HepG2 (cell line): ENCODE measurements at regions not wholly inside any gene's neighbourhood (a gene's known extent, or its start where the extent isn't known, plus 50 kb on each side); places are given as distances from the start of the nearest gene placed in this dataset.

Experiments
- ATAC-seq: fragments of 200-7000 bp; cut with Tn5 transposase; 3 replicates; pipeline ENCODE4 v1.9.1; 2020; ENCODE audit warnings: mild to moderate bottlenecking, moderate library complexity
- BruUV-seq: library from RNA; stranded (reverse); fragments of 400-500 nt; replicated peaks from 2 replicates; lab custom pipeline; 2021; lab: Mats Ljungman, UMichigan
- CTCF ChIA-PET: fragments of 300-600 bp; formaldehyde crosslinking; extraction: SDS; loops from one replicate; lab custom pipeline; 2021; ENCODE audit warnings: low total read pairs, inconsistent platforms, low intra/inter-chr PET ratio; lab: Yijun Ruan, JAX
- POLR2A ChIA-PET: fragments of 350-600 bp; sonication (Branson Sonifier 250); formaldehyde crosslinking; loops from one replicate; lab custom pipeline; 2020; ENCODE audit warnings: antibody characterized with exemption, inconsistent platforms; lab: Yijun Ruan, JAX
- DNase-seq: peaks from one replicate; pipeline ENCODE4 v3.0.0-alpha.2; 2015; ENCODE audit warnings: low spot score
- FAIRE-seq: peaks from 3 replicates; lab custom pipeline; 2011; peaks lifted over from hg19 to GRCh38; lab: Jason Lieb, UNC
- H2AFZ ChIP-seq: one replicate; pipeline ENCODE4 v1.6.1; 2011; ENCODE audit warnings: low read length, inconsistent platforms
- H3K27ac ChIP-seq: fragments of 300-600 bp; 3 replicates; pipeline ENCODE4 v1.8.0; 2011; ENCODE audit warnings: mixed run types, mild to moderate bottlenecking, mixed read lengths, low read length, inconsistent platforms; ENCODE audit not compliant: insufficient read depth; ENCODE audit errors: extremely low read length
- H3K27me3 ChIP-seq, 2 experiments: fragments of 200-600 bp in 1 of 2; 2 replicates in 1 of 2; 3 replicates in 1 of 2; pipeline versions ENCODE4 v1.6.0 to v1.8.0; 2011; ENCODE audit warnings: low read length in 2 of 2, mild to moderate bottlenecking in 2 of 2, moderate library complexity in 2 of 2, inconsistent platforms in 1 of 2; ENCODE audit not compliant: insufficient read depth in 2 of 2, control insufficient read depth in 1 of 2
- H3K36me3 ChIP-seq, 2 experiments: fragments of 200-600 bp in 1 of 2; replicated peaks in 1 of 2; 2 replicates in 1 of 2; 3 replicates in 1 of 2; pipeline versions ENCODE4 v1.5.1 to v1.8.0; 2011; ENCODE audit warnings: low read length in 2 of 2, inconsistent platforms in 1 of 2; ENCODE audit not compliant: insufficient read depth in 2 of 2, control insufficient read depth in 1 of 2
- H3K4me1 ChIP-seq: 2 replicates; pipeline ENCODE4 v1.5.1; 2012; ENCODE audit warnings: low read length, inconsistent platforms; ENCODE audit not compliant: insufficient read depth
- H3K4me2 ChIP-seq: 2 replicates; pipeline ENCODE4 v1.6.0; 2011; ENCODE audit warnings: low read depth, low read length, inconsistent platforms
- H3K4me3 ChIP-seq, 3 experiments: fragments of 200-600 bp in 1 of 3; sonication (generic), shearing (Covaris generic) in 1 of 3; replicated peaks in 1 of 3; 2 replicates each; pipeline ENCODE4 v1.5.1; 2011 to 2016; ENCODE audit warnings: low read length in 3 of 3, inconsistent platforms in 2 of 3, low read depth in 2 of 3, mild to moderate bottlenecking in 2 of 3, control low read depth in 1 of 3, mixed read lengths in 1 of 3; ENCODE audit not compliant: insufficient read depth in 1 of 3
- H3K79me2 ChIP-seq: one replicate; pipeline ENCODE4 v1.6.1; 2011; ENCODE audit warnings: low read length, inconsistent platforms; ENCODE audit not compliant: insufficient read depth
- H3K9ac ChIP-seq: 2 replicates; pipeline ENCODE4 v1.6.0; 2011; ENCODE audit warnings: mild to moderate bottlenecking, low read depth, low read length, inconsistent platforms; ENCODE audit not compliant: insufficient read depth
- H3K9me3 ChIP-seq: 2 replicates; pipeline ENCODE4 v1.5.1; 2012; ENCODE audit warnings: mild to moderate bottlenecking, low read length
- H4K20me1 ChIP-seq: 2 replicates; pipeline ENCODE4 v1.6.0; 2011; ENCODE audit warnings: inconsistent platforms, mild to moderate bottlenecking, low read length, moderate library complexity; ENCODE audit not compliant: insufficient read depth
- DR1 ChIP-seq: sonication (generic); formaldehyde crosslinking; IDR thresholded peaks from 2 replicates; pipeline ENCODE4 v1.8.0; 2021; ENCODE audit warnings: mild to moderate bottlenecking, missing genetic modification reagents, inconsistent platforms
- HBP1 ChIP-seq: IDR thresholded peaks from 2 replicates; pipeline ENCODE4 v1.6.1; 2016; ENCODE audit warnings: low read depth, control low read depth
- KLF6 ChIP-seq: IDR thresholded peaks from 2 replicates; pipeline ENCODE4 v1.8.0; 2016; ENCODE audit warnings: missing biosample characterization, missing genetic modification reagents
- MAZ ChIP-seq, 2 experiments: sonication (generic) in 1 of 2; formaldehyde crosslinking in 1 of 2; IDR thresholded peaks; 2 replicates each; pipeline versions ENCODE4 v1.5.0 to v1.6.1; 2012 to 2020; ENCODE audit warnings: low read depth in 2 of 2, mild to moderate bottlenecking in 2 of 2, borderline replicate concordance in 1 of 2, improper control_type of control experiment in 1 of 2, low read length in 1 of 2, missing genetic modification reagents in 1 of 2, moderate library complexity in 1 of 2
- NFRKB ChIP-seq: fragments of 450-650 bp; IDR thresholded peaks from 2 replicates; pipeline ENCODE4 v1.6.1; 2017
- PBX2 ChIP-seq: IDR thresholded peaks from 2 replicates; pipeline ENCODE4 v1.6.1; 2016; ENCODE audit warnings: control low read depth
- ZFP90 ChIP-seq: sonication (generic); formaldehyde crosslinking; IDR thresholded peaks from 2 replicates; pipeline ENCODE4 v1.8.0; 2022; ENCODE audit warnings: missing genetic modification reagents, mild to moderate bottlenecking, inconsistent platforms, borderline replicate concordance
- ZNF839 ChIP-seq: sonication (generic); formaldehyde crosslinking; IDR thresholded peaks from 2 replicates; pipeline ENCODE4 v1.4.0; 2020; ENCODE audit warnings: missing genetic modification reagents, mild to moderate bottlenecking, borderline replicate concordance
- WGBS: methylation state at CpG from one replicate; pipeline ENCODE4 v1.1.6; 2017; ENCODE audit warnings: low lambda C conversion rate; 5-methylcytosine and 5-hydroxymethylcytosine counted together
- in situ Hi-C: cut with HindIII; loops from 2 replicates; pipeline ENCODE4 v1.10.0; 2017; ENCODE audit warnings: low pct_unique_long_range_greater_than_20kb; ENCODE audit not compliant: extremely low pct_ligation_motif_present
- intact Hi-C: fragments of 100-400 bp; cut with micrococcal nuclease; formaldehyde crosslinking; loops from one replicate; pipeline ENCODE4 v1.10.0; 2022; ENCODE audit not compliant: unreplicated experiment

- no peak overlapping the region for H2AFZ ChIP-seq
- TF ChIP-seq KLF6 (CRISPR knock-in tag): no peak
- no peak for TF ChIP-seq NFRKB
- TF ChIP-seq HBP1 (CRISPR knock-in tag): no peak
- no peak for TF ChIP-seq DR1 (CRISPR knock-in tag)
- TF ChIP-seq PBX2 (CRISPR knock-in tag): no peak
- no peak for TF ChIP-seq ZNF839 (CRISPR knock-in tag)
- no peak for TF ChIP-seq MAZ (IDR thresholded peaks at IDR 0.05; ENCODE audit: borderline replicate concordance, low read depth, low read length)
- TF ChIP-seq MAZ (CRISPR knock-in tag; IDR thresholded peaks at IDR 0.05; ENCODE audit: low read depth): no peak
- TF ChIP-seq ZFP90: no peak
- TF ChIP-seq, all 625 proteins: peak for 0
- Histone ChIP-seq H3K9me3 (no peaks in the 10 kb centered on the region), H3K4me1 (no peaks in the 10 kb centered on the region), H3K4me2 (no peak overlapping the region), H4K20me1 (no peaks in the 10 kb centered on the region), H3K27ac (no peak overlapping the region), H3K36me3 (no peaks in the 10 kb centered on the region), H3K4me3 (no peak overlapping the region), H3K9ac (no peak overlapping the region), H3K79me2 (no peaks in the 10 kb centered on the region), H3K27me3 (no peaks in the 10 kb centered on the region; a peak in 1 of 5 replicates)
- ATAC-seq: no peak
- no peak for FAIRE-seq
- intact Hi-C loops (no loop called here), in situ Hi-C loops (no loop called here)
- DNase-seq: no peak
- WGBS: 5% methylated on average over 3 of the region's 3 CpGs
- no TSS peak for BruUV-seq
- ChIA-PET POLR2A (no interaction called here), CTCF (no interaction called here)
Observed at GRCh38 chr14:71803539-71804260, 128.5 kb upstream of the RGS6 start.
